ENCODE measurements at regions not wholly inside any gene's neighbourhood (a gene's known extent, or its start where the extent isn't known, plus 50 kb on each side); places are given as distances from the start of the nearest gene placed in this dataset.

GRCh38 chr5:143957455-143957854 lies 145.5 kb downstream of the HMHB1 start:
- POLR2A ChIA-PET = no interaction called here

GRCh38 chr5:143962201-143962600 lies 150.2 kb downstream of the HMHB1 start:
- H3K27me3 ChIP-seq (ENCODE audit: control insufficient read depth in 2 of 2, insufficient read depth in 2 of 2, low read length in 2 of 2) = no peaks in the 10 kb centered on the region
- ATAC-seq (no peak), DNase-seq (no peak)
- H3K27me3 Mint-ChIP-seq = peaks cover 0 to 7% (median 0%) of the 10 kb centered on the region in 5 donors
- no peak overlapping the region for H3K4me3 Mint-ChIP-seq
- H3K4me3 ChIP-seq (ENCODE audit: low read length) = no peak overlapping the region
- intact Hi-C loops (cut with micrococcal nuclease) = loop anchor here in 1 of 2 donors (10.0 kb wide), 1 partner anchor 557 kb away; the partner anchor contains the start of gene NR3C1
- peaks cover 0 to 5% (median 0%) of the 10 kb centered on the region in 11 donors for H3K9me3 Mint-ChIP-seq
- no peaks in the 10 kb centered on the region for H3K4me1 ChIP-seq (ENCODE audit: control insufficient read depth in 2 of 2, insufficient read depth in 2 of 2, low read length in 2 of 2)
- no peak overlapping the region for H3K27ac ChIP-seq (ENCODE audit: low read depth, low read length)
- H3K36me3 ChIP-seq (ENCODE audit: control insufficient read depth in 2 of 3, insufficient read depth in 3 of 3, low read length in 3 of 3) = no peaks in the 10 kb centered on the region
- H3K9me3 ChIP-seq (ENCODE audit: control insufficient read depth in 2 of 3, low read length in 3 of 3) = no peaks in the 10 kb centered on the region
- H3K4me1 Mint-ChIP-seq = peaks cover 0 to 6% (median 0%) of the 10 kb centered on the region in 7 donors
- POLR2A ChIA-PET = no interaction called here
- H3K36me3 Mint-ChIP-seq = no peaks in the 10 kb centered on the region
- H3K27ac Mint-ChIP-seq = no peak overlapping the region
- CTCF ChIA-PET = no interaction called here

More at GRCh38 chr5:143957455-143957854, 145.5 kb downstream of the HMHB1 start:
- no peaks in the 10 kb centered on the region for H3K36me3 Mint-ChIP-seq
- DNase-seq = no peak
- no peak overlapping the region for H3K4me3 Mint-ChIP-seq
- no peaks in the 10 kb centered on the region for H3K36me3 ChIP-seq (ENCODE audit: control insufficient read depth in 2 of 3, insufficient read depth in 3 of 3, low read length in 3 of 3)
- CTCF ChIA-PET = interaction anchor here (0.7 kb wide), 1 partner anchor 212 kb away, joined by 3 read pairs; no protein-coding TSS in a partner anchor
- ATAC-seq = no peak
- no peaks in the 10 kb centered on the region for H3K27me3 ChIP-seq (ENCODE audit: control insufficient read depth in 2 of 2, insufficient read depth in 2 of 2, low read length in 2 of 2)
- no peaks in the 10 kb centered on the region for H3K4me1 Mint-ChIP-seq
- H3K4me3 ChIP-seq (ENCODE audit: low read length) = no peak overlapping the region
- no peaks in the 10 kb centered on the region for H3K9me3 ChIP-seq (ENCODE audit: control insufficient read depth in 2 of 3, low read length in 3 of 3)
- peaks cover 0 to 15% (median 7%) of the 10 kb centered on the region in 5 donors for H3K27me3 Mint-ChIP-seq
- peaks cover 0 to 3% (median 0%) of the 10 kb centered on the region in 11 donors for H3K9me3 Mint-ChIP-seq
- H3K4me1 ChIP-seq (ENCODE audit: control insufficient read depth in 2 of 2, insufficient read depth in 2 of 2, low read length in 2 of 2) = no peaks in the 10 kb centered on the region
- no peak overlapping the region for H3K27ac ChIP-seq (ENCODE audit: low read depth, low read length)
- no peak overlapping the region for H3K27ac Mint-ChIP-seq
- intact Hi-C loops (cut with micrococcal nuclease) = no loop called here

- H3K27me3 Mint-ChIP-seq = peaks cover 0 to 9% (median 4%) of the 10 kb centered on the region in 5 donors
- H3K9me3 Mint-ChIP-seq = peaks cover 0 to 5% (median 0%) of the 10 kb centered on the region in 11 donors
- ATAC-seq (no peak), DNase-seq (no peak)
- Histone ChIP-seq H3K27me3 (ENCODE audit: control insufficient read depth in 2 of 2, insufficient read depth in 2 of 2, low read length in 2 of 2) (no peaks in the 10 kb centered on the region), H3K4me1 (ENCODE audit: control insufficient read depth in 2 of 2, insufficient read depth in 2 of 2, low read length in 2 of 2) (no peaks in the 10 kb centered on the region), H3K4me3 (ENCODE audit: low read length) (no peak overlapping the region), H3K27ac (ENCODE audit: low read depth, low read length) (no peak overlapping the region), H3K9me3 (ENCODE audit: control insufficient read depth in 2 of 3, low read length in 3 of 3) (no peaks in the 10 kb centered on the region), H3K36me3 (ENCODE audit: control insufficient read depth in 2 of 3, insufficient read depth in 3 of 3, low read length in 3 of 3) (no peaks in the 10 kb centered on the region)
- H3K36me3 Mint-ChIP-seq = no peaks in the 10 kb centered on the region
- peaks cover 0 to 6% (median 0%) of the 10 kb centered on the region in 7 donors for H3K4me1 Mint-ChIP-seq
- ChIA-PET CTCF (no interaction called here), POLR2A (no interaction called here)
- intact Hi-C loops (cut with micrococcal nuclease) = loop anchor here (5.0 to 10.0 kb wide), 4 partner anchors 227 to 963 kb away; partner anchors contain the start of gene NR3C1 (in 2 of the 2)
- H3K4me3 Mint-ChIP-seq = no peak overlapping the region
- no peak overlapping the region for H3K27ac Mint-ChIP-seq
Measured at GRCh38 chr5:143964919-143965318, 153.0 kb downstream of the HMHB1 start.

- no peak overlapping the region for H3K27ac ChIP-seq (ENCODE audit: low read depth, low read length)
- CTCF ChIA-PET = interaction anchor here (0.6 to 0.9 kb wide), 4 partner anchors 14 to 747 kb away, joined by 4 to 7 read pairs (median 5); no protein-coding TSS in a partner anchor
- intact Hi-C loops (cut with micrococcal nuclease) = loop anchor here (5.0 to 10.0 kb wide), 4 partner anchors 226 to 964 kb away; partner anchors contain the start of gene NR3C1 (in 2 of the 2)
Measured at GRCh38 chr5:143966280-143966679, 154.3 kb downstream of the HMHB1 start.

GRCh38 chr5:143968071-143968878 lies 156.3 kb downstream of the HMHB1 start:
- Mint-ChIP-seq H3K36me3 (no peaks in the 10 kb centered on the region), H3K27me3 (peaks cover 6 to 27% (median 22%) of the 10 kb centered on the region in 5 donors), H3K4me1 (peaks cover 0 to 6% (median 0%) of the 10 kb centered on the region in 7 donors), H3K27ac (no peak overlapping the region), H3K4me3 (no peak overlapping the region), H3K9me3 (peaks cover 0 to 3% (median 0%) of the 10 kb centered on the region in 11 donors)
- no peaks in the 10 kb centered on the region for H3K36me3 ChIP-seq (ENCODE audit: control insufficient read depth in 2 of 3, insufficient read depth in 3 of 3, low read length in 3 of 3)
- no peaks in the 10 kb centered on the region for H3K9me3 ChIP-seq (ENCODE audit: control insufficient read depth in 2 of 3, low read length in 3 of 3)
- H3K27ac ChIP-seq (ENCODE audit: low read depth, low read length) = no peak overlapping the region
- POLR2A ChIA-PET = interaction anchor here (0.7 to 1.1 kb wide), 2 partner anchors 148 to 241 kb away, joined by 3 read pairs; no protein-coding TSS in a partner anchor
- intact Hi-C loops (cut with micrococcal nuclease) = loop anchor here (1.0 to 10.0 kb wide), 10 partner anchors 143 to 1255 kb away; partner anchors contain the start of gene NR3C1 (in 2 of the 2)
- ATAC-seq (no peak), DNase-seq (peak in 6 of 9 donors; percentile 13 to 43 (median 27))
- no peaks in the 10 kb centered on the region for H3K27me3 ChIP-seq (ENCODE audit: control insufficient read depth in 2 of 2, insufficient read depth in 2 of 2, low read length in 2 of 2)
- CTCF ChIA-PET = interaction anchor here (0.7 to 1.0 kb wide), 9 partner anchors 10 to 1802 kb away, joined by 3 to 7 read pairs (median 4); no protein-coding TSS in a partner anchor
- no peaks in the 10 kb centered on the region for H3K4me1 ChIP-seq (ENCODE audit: control insufficient read depth in 2 of 2, insufficient read depth in 2 of 2, low read length in 2 of 2)
- no peak overlapping the region for H3K4me3 ChIP-seq (ENCODE audit: low read length)

More at GRCh38 chr5:143966280-143966679, 154.3 kb downstream of the HMHB1 start:
- ATAC-seq (no peak), DNase-seq (no peak)
- H3K27me3 Mint-ChIP-seq = peaks cover 0 to 18% (median 16%) of the 10 kb centered on the region in 5 donors
- Histone ChIP-seq H3K9me3 (ENCODE audit: control insufficient read depth in 2 of 3, low read length in 3 of 3) (no peaks in the 10 kb centered on the region), H3K4me3 (ENCODE audit: low read length) (no peak overlapping the region), H3K27me3 (ENCODE audit: control insufficient read depth in 2 of 2, insufficient read depth in 2 of 2, low read length in 2 of 2) (no peaks in the 10 kb centered on the region), H3K36me3 (ENCODE audit: control insufficient read depth in 2 of 3, insufficient read depth in 3 of 3, low read length in 3 of 3) (no peaks in the 10 kb centered on the region), H3K4me1 (ENCODE audit: control insufficient read depth in 2 of 2, insufficient read depth in 2 of 2, low read length in 2 of 2) (no peaks in the 10 kb centered on the region)
- no peak overlapping the region for H3K4me3 Mint-ChIP-seq
- peaks cover 0 to 5% (median 0%) of the 10 kb centered on the region in 11 donors for H3K9me3 Mint-ChIP-seq
- no peak overlapping the region for H3K27ac Mint-ChIP-seq
- peaks cover 0 to 6% (median 0%) of the 10 kb centered on the region in 7 donors for H3K4me1 Mint-ChIP-seq
- POLR2A ChIA-PET = no interaction called here
- no peaks in the 10 kb centered on the region for H3K36me3 Mint-ChIP-seq

GRCh38 chr5:143970159-143970558 lies 158.2 kb downstream of the HMHB1 start:
- no peak overlapping the region for H3K4me3 ChIP-seq (ENCODE audit: low read length)
- H3K9me3 Mint-ChIP-seq = no peaks in the 10 kb centered on the region
- H3K4me1 Mint-ChIP-seq = peaks cover 0 to 6% (median 0%) of the 10 kb centered on the region in 7 donors
- H3K4me1 ChIP-seq (ENCODE audit: control insufficient read depth in 2 of 2, insufficient read depth in 2 of 2, low read length in 2 of 2) = no peaks in the 10 kb centered on the region
- H3K27me3 ChIP-seq (ENCODE audit: control insufficient read depth in 2 of 2, insufficient read depth in 2 of 2, low read length in 2 of 2) = no peaks in the 10 kb centered on the region
- no peaks in the 10 kb centered on the region for H3K36me3 ChIP-seq (ENCODE audit: control insufficient read depth in 2 of 3, insufficient read depth in 3 of 3, low read length in 3 of 3)
- no peak overlapping the region for H3K27ac ChIP-seq (ENCODE audit: low read depth, low read length)
- no peaks in the 10 kb centered on the region for H3K9me3 ChIP-seq (ENCODE audit: control insufficient read depth in 2 of 3, low read length in 3 of 3)
- H3K36me3 Mint-ChIP-seq = no peaks in the 10 kb centered on the region
- intact Hi-C loops (cut with micrococcal nuclease) = no loop called here
- CTCF ChIA-PET = interaction anchor here (0.6 kb wide), 2 partner anchors 107 to 142 kb away, joined by 3 read pairs; no protein-coding TSS in a partner anchor
- DNase-seq = no peak
- H3K27ac Mint-ChIP-seq = no peak overlapping the region
- POLR2A ChIA-PET = no interaction called here
- no peak for ATAC-seq
- peaks cover 6 to 27% (median 19%) of the 10 kb centered on the region in 5 donors for H3K27me3 Mint-ChIP-seq
- H3K4me3 Mint-ChIP-seq = no peak overlapping the region

Measured in naive thymus-derived CD4-positive, alpha-beta T cell (primary cell).